Stimulated activated effector memory CD8-positive, alpha-beta T cell treated with anti-CD3 and anti-CD28 coated beads, Interleukin-12 subunit alpha, Interleukin-12 subunit beta, amount 100 ng/mL, for 72 hours (primary cell): ENCODE measurements at regions not wholly inside any gene's neighbourhood (a gene's known extent, or its start where the extent isn't known, plus 50 kb on each side); places are given as distances from the start of the nearest gene placed in this dataset.

Experiments
- ATAC-seq: fragments of 150-1000 bp; cut with Tn5 transposase; 2 replicates; pipeline ENCODE4 v1.10.0; 2021
- DNase-seq, 2 donors: peaks; one replicate each; pipeline ENCODE4 v3.0.0; 2021 to 2022; ENCODE audit warnings: low spot score in 2 of 2
- H3K27ac Mint-ChIP-seq: one replicate; pipeline ENCODE4 v1.8.0; 2022; ENCODE audit warnings: mild to moderate bottlenecking, mixed read lengths
- H3K36me3 Mint-ChIP-seq: one replicate; pipeline ENCODE4 v1.8.0; 2022; ENCODE audit warnings: mild to moderate bottlenecking, mixed read lengths
- H3K4me1 Mint-ChIP-seq: one replicate; pipeline ENCODE4 v1.8.0; 2022; ENCODE audit warnings: mixed read lengths
- H3K4me3 Mint-ChIP-seq: one replicate; pipeline ENCODE4 v1.8.0; 2022; ENCODE audit warnings: mild to moderate bottlenecking, mixed read lengths
- H3K9me3 Mint-ChIP-seq: one replicate; pipeline ENCODE4 v1.8.0; 2022; ENCODE audit warnings: mixed read lengths

DNA sequence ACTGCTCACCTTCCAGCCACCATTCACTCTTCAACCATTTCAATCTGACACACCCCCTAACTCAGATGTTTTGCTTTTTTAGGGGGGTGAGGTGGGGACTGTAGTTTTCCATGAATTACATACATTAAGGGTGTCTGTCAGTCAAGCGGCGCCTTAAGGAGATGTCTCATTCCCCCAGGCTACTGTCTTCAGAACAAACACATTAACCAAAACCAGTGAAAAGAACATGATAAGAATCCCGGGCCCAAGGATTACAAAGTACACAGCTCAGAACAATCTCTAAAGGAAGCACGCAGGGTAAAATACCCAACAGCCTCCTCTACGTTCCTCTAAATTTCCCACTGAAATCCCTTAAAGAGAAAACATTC lies 62.5 kb upstream of the IRF2 start:
- Mint-ChIP-seq H3K4me3 (peak overlapping the region; percentile 90), H3K36me3 (peaks cover 10% of the 10 kb centered on the region), H3K9me3 (no peaks in the 10 kb centered on the region), H3K4me1 (peaks cover 49% of the 10 kb centered on the region), H3K27ac (peak overlapping the region; percentile 97)
- peak; percentile 4 for ATAC-seq
- no peak for DNase-seq

DNA sequence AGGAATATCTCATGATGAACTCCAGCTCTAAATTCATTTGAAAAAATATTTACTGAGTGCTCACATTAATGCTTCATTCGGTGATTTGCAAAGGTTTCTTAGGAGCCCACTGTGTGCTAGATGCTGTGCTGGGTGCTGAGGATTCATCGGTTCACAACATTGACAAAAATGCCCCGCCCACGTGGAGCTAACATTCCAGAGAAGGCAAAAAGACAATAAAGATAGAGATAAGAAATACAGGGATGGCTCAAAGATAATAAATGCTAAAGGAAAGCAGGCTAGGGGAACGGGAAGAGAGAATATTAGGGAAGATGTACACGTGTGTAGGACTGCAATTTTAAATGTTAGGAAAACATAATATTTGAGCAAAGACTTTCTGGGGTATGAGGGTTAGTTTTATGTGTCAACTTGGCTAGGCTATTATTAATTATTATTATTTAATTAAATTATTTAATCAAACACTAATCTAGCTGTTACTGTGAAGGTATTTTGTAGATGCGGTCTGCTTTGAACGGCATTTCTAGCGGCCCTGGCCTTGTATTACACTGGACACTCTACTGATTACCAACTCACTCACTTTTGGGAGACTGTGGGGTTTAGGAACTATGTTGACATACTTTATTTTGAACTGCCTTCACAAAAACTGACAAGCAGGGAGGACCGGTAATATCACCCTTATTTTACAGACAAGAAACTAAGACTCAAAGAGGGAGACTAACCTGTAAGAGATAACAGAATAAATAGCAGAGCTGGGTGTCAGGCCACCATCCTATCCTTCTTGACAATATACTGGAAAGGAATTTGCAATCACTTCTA lies 61.9 kb upstream of the IRF2 start:
- no peak for DNase-seq
- Mint-ChIP-seq H3K9me3 (no peaks in the 10 kb centered on the region), H3K4me3 (peak overlapping the region; percentile 90), H3K27ac (peak overlapping the region; percentile 97), H3K36me3 (peaks cover 10% of the 10 kb centered on the region), H3K4me1 (peaks cover 54% of the 10 kb centered on the region)
- no peak for ATAC-seq

DNA sequence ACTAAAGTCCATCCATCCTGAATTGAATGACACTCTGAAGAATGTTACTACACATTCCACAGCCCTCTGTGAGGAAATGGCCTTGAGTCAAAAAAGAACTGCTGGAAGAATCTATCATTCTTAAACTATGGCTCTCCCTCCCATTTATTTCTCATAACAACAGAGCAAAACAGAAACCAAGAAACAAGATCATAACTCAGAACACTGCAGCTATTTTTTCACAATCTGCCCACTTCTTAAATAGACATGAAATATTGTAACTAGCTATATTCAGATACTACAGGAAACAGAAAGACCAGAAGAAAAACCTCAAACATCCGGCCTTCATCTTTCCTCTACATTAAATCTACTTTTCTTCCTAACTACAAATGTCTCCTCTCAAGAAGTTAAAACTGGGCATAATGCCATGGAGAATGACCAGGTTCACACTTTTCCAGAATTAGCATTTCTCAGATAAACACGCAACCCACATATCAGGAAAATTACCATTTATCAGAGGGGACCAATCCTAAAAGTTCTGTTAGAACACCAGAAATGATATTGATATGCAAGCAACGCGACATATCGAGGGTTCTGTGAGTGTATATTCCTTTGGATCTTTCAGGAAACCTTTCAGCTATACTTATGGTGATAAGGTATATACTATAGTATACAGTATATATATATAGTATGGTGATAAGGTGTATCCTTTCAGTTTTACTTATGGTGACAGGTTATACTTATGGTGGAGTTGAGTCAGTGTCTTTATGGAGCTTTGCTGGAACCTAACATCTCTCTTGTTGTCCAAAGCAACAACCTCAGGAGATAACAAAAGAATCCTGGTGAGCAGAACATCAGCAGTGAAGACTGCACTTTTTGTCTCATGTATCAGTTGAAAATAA lies 60.4 kb upstream of the IRF2 start:
- Mint-ChIP-seq H3K4me3 (peak overlapping the region; percentile 90), H3K4me1 (peaks cover 54% of the 10 kb centered on the region), H3K9me3 (no peaks in the 10 kb centered on the region), H3K36me3 (peaks cover 10% of the 10 kb centered on the region), H3K27ac (peak overlapping the region; percentile 97)
- DNase-seq = no peak
- ATAC-seq = peak; percentile 77

DNA sequence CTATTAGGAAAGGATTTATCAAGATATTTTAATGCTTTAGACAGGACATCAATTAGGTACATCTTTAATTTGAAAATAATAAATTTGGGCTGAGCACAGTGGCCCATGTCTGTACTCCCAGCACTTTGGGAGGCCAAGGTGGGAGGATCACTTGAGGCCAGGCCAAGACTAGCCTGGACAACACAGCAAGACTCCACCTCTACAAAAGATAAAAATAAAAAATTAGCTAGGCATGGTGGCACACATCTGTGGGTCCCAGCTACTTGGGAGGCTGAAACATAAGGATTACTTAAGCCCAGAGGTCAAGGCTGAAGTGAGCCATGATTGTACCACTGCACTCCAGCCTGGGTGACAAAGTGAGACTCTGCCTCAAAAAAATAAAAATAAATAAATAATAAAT lies 59.6 kb upstream of the IRF2 start:
- peak overlapping the region; percentile 90 for H3K4me3 Mint-ChIP-seq
- peaks cover 60% of the 10 kb centered on the region for H3K4me1 Mint-ChIP-seq
- peaks cover 10% of the 10 kb centered on the region for H3K36me3 Mint-ChIP-seq
- no peaks in the 10 kb centered on the region for H3K9me3 Mint-ChIP-seq
- peak overlapping the region; percentile 97 for H3K27ac Mint-ChIP-seq
- ATAC-seq = no peak
- no peak for DNase-seq

DNA sequence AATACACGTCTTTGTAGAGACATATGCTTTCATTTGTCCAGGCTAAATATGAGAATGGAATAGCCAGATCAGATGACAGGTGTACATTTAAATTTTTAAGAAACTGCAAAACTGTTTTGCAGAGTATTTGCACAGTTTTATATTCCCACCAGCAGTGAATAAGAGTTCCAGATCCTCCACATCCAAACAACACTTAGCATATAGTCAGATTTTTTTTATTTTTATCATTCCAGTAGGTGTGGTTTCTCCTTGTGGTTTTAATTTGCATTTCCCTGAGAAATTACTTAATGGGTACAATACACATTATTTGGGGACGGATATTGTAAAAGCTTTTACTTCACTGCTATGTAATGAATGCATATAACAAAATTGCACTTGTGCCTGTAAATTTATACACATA lies 56.7 kb upstream of the IRF2 start:
- no peaks in the 10 kb centered on the region for H3K9me3 Mint-ChIP-seq
- H3K4me3 Mint-ChIP-seq = no peak overlapping the region
- no peaks in the 10 kb centered on the region for H3K36me3 Mint-ChIP-seq
- H3K27ac Mint-ChIP-seq = no peak overlapping the region
- ATAC-seq (no peak), DNase-seq (no peak)
- H3K4me1 Mint-ChIP-seq = peaks cover 40% of the 10 kb centered on the region

DNA sequence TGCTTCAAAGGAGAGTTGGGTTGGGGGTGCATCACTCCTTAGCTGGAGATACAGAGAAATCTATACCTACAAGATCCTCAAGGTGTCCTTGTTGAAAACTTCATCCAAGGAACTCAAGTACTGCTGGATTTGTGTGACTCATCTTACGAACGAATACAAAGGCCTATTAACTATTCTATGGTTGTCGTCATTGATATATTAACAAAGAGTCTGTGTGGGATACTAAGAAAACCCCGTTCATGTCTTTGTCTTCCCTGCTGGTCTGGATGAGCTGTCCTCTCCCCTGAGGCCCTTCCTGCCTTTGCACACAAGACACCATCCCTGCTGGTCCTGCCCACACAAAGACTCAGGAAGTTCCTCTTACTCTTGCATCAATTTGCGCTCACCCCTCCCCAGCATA lies 54.9 kb upstream of the IRF2 start:
- no peak overlapping the region for H3K4me3 Mint-ChIP-seq
- no peak for ATAC-seq
- peaks cover 23% of the 10 kb centered on the region for H3K4me1 Mint-ChIP-seq
- peaks cover 7% of the 10 kb centered on the region for H3K9me3 Mint-ChIP-seq
- DNase-seq = no peak
- no peaks in the 10 kb centered on the region for H3K36me3 Mint-ChIP-seq
- no peak overlapping the region for H3K27ac Mint-ChIP-seq

DNA sequence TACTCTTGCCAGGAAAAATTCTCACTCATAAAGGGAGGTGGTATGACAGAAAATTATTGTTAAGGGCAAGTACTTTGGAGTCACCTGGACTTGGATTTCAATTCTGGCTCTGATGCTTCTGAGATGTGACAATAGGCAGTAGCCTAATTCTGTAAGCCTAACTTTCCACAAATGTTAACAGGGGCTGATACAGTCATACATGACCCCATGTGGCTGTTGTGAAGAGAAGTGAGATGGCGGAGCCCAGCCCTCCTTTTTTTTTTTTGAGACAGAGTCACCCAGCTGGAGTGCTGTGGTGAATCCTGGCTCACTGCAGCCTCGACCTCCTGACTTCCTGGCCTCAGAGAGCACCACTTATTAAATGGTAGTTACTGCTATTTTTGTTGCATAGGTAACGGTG lies 54.4 kb upstream of the IRF2 start:
- Mint-ChIP-seq H3K36me3 (no peaks in the 10 kb centered on the region), H3K27ac (no peak overlapping the region), H3K4me3 (no peak overlapping the region), H3K4me1 (peaks cover 20% of the 10 kb centered on the region), H3K9me3 (peaks cover 7% of the 10 kb centered on the region)
- ATAC-seq = no peak
- DNase-seq = no peak

DNA sequence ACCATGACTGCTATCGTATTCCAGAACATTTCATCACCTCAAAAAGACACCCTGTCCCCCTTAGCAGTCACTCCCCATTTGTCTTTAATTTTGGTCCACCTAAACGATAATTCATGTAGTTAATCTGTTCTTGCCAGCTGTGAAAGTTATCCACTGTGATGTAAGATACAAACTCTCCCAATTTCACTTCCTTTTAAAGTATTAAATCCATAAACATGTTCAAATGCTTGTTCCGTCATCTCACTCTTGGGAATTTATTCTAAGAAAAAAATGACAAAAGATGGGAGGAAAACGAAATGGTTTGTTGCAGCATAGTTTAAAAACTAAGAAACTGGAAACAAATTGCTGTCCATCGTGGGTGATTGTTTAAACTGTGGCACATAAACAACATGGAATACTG lies 53.7 kb upstream of the IRF2 start:
- H3K36me3 Mint-ChIP-seq = no peaks in the 10 kb centered on the region
- no peak overlapping the region for H3K4me3 Mint-ChIP-seq
- ATAC-seq = no peak
- peaks cover 7% of the 10 kb centered on the region for H3K9me3 Mint-ChIP-seq
- no peak overlapping the region for H3K27ac Mint-ChIP-seq
- H3K4me1 Mint-ChIP-seq = peaks cover 14% of the 10 kb centered on the region
- DNase-seq = no peak

DNA sequence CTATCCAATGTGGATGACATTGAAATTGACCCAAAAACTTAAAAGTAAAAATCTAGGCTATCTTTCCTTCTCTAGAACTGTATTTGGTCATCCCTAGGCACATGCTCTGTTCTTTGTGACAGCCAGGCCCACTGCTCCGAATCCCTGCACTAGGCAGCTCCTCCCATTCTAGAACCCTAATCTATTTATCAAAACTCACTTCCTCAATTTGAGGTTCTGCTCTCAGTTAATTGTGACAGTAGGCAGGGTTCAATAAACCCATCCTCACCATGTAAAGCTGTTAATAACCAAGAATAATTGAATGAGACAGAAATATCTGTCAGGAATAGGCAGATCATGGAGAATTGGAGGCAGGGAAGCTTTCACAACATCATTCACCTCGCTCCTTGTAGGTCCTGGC lies 51.9 kb upstream of the IRF2 start:
- DNase-seq (no peak), ATAC-seq (no peak)
- H3K36me3 Mint-ChIP-seq = no peaks in the 10 kb centered on the region
- H3K4me3 Mint-ChIP-seq = no peak overlapping the region
- H3K27ac Mint-ChIP-seq = no peak overlapping the region
- H3K4me1 Mint-ChIP-seq = peaks cover 6% of the 10 kb centered on the region
- peaks cover 9% of the 10 kb centered on the region for H3K9me3 Mint-ChIP-seq
